Adrenal gland (tissue), 5 donors: ENCODE measurements at regions not wholly inside any gene's neighbourhood (a gene's known extent, or its start where the extent isn't known, plus 50 kb on each side); places are given as distances from the start of the nearest gene placed in this dataset.

Source experiments
- POLR2A ChIP-seq, 2 donors: fragments of 450-650 bp; IDR thresholded peaks; one replicate each; pipeline ENCODE4 v1.6.1; 2017; ENCODE audit warnings: antibody characterized with exemption in 2 of 2, mild to moderate bottlenecking in 2 of 2, moderate library complexity in 1 of 2
- TF ChIP-seq, protein P1 (sequence below), 6 experiments: fragments of 450-650 bp in 4 of 6; fragments of 200-600 bp in 2 of 6; sonication (generic) in 1 of 6; IDR thresholded peaks; 1 replicate in 5 of 6; 2 replicates in 1 of 6; pipeline versions ENCODE4 v1.5.1 to v1.8.0; 2016 to 2021; ENCODE audit warnings: antibody characterized with exemption in 6 of 6, mild to moderate bottlenecking in 2 of 6, moderate library complexity in 1 of 6
- donor health status: DM: no; HTN: no; CAD: no.

- TF ChIP-seq, protein P1, sequence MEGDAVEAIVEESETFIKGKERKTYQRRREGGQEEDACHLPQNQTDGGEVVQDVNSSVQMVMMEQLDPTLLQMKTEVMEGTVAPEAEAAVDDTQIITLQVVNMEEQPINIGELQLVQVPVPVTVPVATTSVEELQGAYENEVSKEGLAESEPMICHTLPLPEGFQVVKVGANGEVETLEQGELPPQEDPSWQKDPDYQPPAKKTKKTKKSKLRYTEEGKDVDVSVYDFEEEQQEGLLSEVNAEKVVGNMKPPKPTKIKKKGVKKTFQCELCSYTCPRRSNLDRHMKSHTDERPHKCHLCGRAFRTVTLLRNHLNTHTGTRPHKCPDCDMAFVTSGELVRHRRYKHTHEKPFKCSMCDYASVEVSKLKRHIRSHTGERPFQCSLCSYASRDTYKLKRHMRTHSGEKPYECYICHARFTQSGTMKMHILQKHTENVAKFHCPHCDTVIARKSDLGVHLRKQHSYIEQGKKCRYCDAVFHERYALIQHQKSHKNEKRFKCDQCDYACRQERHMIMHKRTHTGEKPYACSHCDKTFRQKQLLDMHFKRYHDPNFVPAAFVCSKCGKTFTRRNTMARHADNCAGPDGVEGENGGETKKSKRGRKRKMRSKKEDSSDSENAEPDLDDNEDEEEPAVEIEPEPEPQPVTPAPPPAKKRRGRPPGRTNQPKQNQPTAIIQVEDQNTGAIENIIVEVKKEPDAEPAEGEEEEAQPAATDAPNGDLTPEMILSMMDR (IDR thresholded peaks at IDR 0.05), result no peak
- no peak for TF ChIP-seq POLR2A (IDR thresholded peaks at IDR 0.05)
Measured at GRCh38 chr11:69964247-69964643, 113.9 kb upstream of the ANO1 start.
